SK-N-SH treated with all-trans-retinoic acid at 6 μM for 48 hours (cell line): ENCODE measurements at regions not wholly inside any gene's neighbourhood (a gene's known extent, or its start where the extent isn't known, plus 50 kb on each side); places are given as distances from the start of the nearest gene placed in this dataset.
"Not testable (repeated sequence)": the region's sequence is repeated elsewhere in the genome, so short reads cannot be mapped to it uniquely, and the experiment has no call there.

ENCODE experiments used
- ATAC-seq: fragments of 200-7000 bp; cut with Tn5 transposase; 3 replicates; pipeline ENCODE4 v1.9.1; 2020; ENCODE audit warnings: mild to moderate bottlenecking, moderate library complexity
- ARNTL ChIP-seq: fragments of 450-650 bp; formaldehyde crosslinking; IDR thresholded peaks from 2 replicates; pipeline ENCODE4 v1.5.0; 2020; ENCODE audit warnings: low read depth, mild to moderate bottlenecking, moderate library complexity, borderline replicate concordance
- BACH2 ChIP-seq: fragments of 250-450 bp; sonication (Bioruptor Pico); IDR thresholded peaks from 2 replicates; pipeline ENCODE4 v1.9.0; 2021; ENCODE audit warnings: mild to moderate bottlenecking, borderline replicate concordance
- CREB5 ChIP-seq: fragments of 250-450 bp; sonication (Bioruptor Pico); IDR thresholded peaks from 2 replicates; pipeline ENCODE4 v1.5.1; 2020; ENCODE audit warnings: low read depth, mild to moderate bottlenecking, moderate library complexity
- CSDC2 ChIP-seq: fragments of 250-450 bp; sonication (Bioruptor Pico); IDR thresholded peaks from 2 replicates; pipeline ENCODE4 v1.5.0; 2020; ENCODE audit warnings: mild to moderate bottlenecking, moderate library complexity
- CSRNP3 ChIP-seq: fragments of 250-450 bp; sonication (Bioruptor Pico); IDR thresholded peaks from 2 replicates; pipeline ENCODE4 v1.5.1; 2021; ENCODE audit warnings: mild to moderate bottlenecking, moderate library complexity
- GLIS3 ChIP-seq: fragments of 250-450 bp; sonication (Bioruptor Pico); IDR thresholded peaks from 2 replicates; pipeline ENCODE4 v1.5.0; 2020; ENCODE audit warnings: mild to moderate bottlenecking, moderate library complexity
- ISL1 ChIP-seq: fragments of 250-450 bp; sonication (Bioruptor Pico); IDR thresholded peaks from 2 replicates; pipeline ENCODE4 v2.1.2; 2022; ENCODE audit warnings: mild to moderate bottlenecking, moderate library complexity
- OSR1 ChIP-seq: fragments of 250-450 bp; sonication (Bioruptor Pico); IDR thresholded peaks from 2 replicates; pipeline ENCODE4 v1.8.0; 2022; ENCODE audit warnings: moderate library complexity, mild to moderate bottlenecking, inconsistent platforms
- PATZ1 ChIP-seq: fragments of 250-450 bp; sonication (Bioruptor Pico); IDR thresholded peaks from 2 replicates; pipeline ENCODE4 v1.8.0; 2020; ENCODE audit warnings: mild to moderate bottlenecking, moderate library complexity, borderline replicate concordance
- PPARA ChIP-seq: fragments of 250-450 bp; sonication (Bioruptor Pico); IDR thresholded peaks from 2 replicates; pipeline ENCODE4 v1.5.0; 2020; ENCODE audit warnings: mild to moderate bottlenecking, borderline replicate concordance
- RARB ChIP-seq: fragments of 250-450 bp; sonication (Bioruptor Pico); IDR thresholded peaks from 2 replicates; pipeline ENCODE4 v1.8.0; 2021; ENCODE audit warnings: mild to moderate bottlenecking, moderate library complexity
- TCF4 ChIP-seq: fragments of 250-450 bp; sonication (Bioruptor Pico); IDR thresholded peaks from 2 replicates; pipeline ENCODE4 v1.8.0; 2021; ENCODE audit warnings: mild to moderate bottlenecking, moderate library complexity, borderline replicate concordance
- TOX ChIP-seq: fragments of 250-450 bp; sonication (Bioruptor Pico); IDR thresholded peaks from 2 replicates; pipeline ENCODE4 v1.8.0; 2021; ENCODE audit warnings: mild to moderate bottlenecking, moderate library complexity, borderline replicate concordance
- ZC3H10 ChIP-seq: fragments of 250-450 bp; sonication (Bioruptor Pico); IDR thresholded peaks from 2 replicates; pipeline ENCODE4 v1.5.1; 2021; ENCODE audit warnings: mild to moderate bottlenecking, moderate library complexity
- ZNF565 ChIP-seq: fragments of 450-650 bp; formaldehyde crosslinking; conservative IDR thresholded peaks from 2 replicates; pipeline ENCODE4 v1.5.0; 2020; ENCODE audit warnings: low read depth, mild to moderate bottlenecking, moderate library complexity
- ZNF70 ChIP-seq: fragments of 450-650 bp; formaldehyde crosslinking; IDR thresholded peaks from 2 replicates; pipeline ENCODE4 v1.5.0; 2020; ENCODE audit warnings: mild to moderate bottlenecking, moderate library complexity
- TF ChIP-seq, protein P1 (sequence below): fragments of 250-450 bp; sonication (Bioruptor Pico); IDR thresholded peaks from 2 replicates; pipeline ENCODE4 v1.5.0; 2020; ENCODE audit warnings: mild to moderate bottlenecking, moderate library complexity

DNA sequence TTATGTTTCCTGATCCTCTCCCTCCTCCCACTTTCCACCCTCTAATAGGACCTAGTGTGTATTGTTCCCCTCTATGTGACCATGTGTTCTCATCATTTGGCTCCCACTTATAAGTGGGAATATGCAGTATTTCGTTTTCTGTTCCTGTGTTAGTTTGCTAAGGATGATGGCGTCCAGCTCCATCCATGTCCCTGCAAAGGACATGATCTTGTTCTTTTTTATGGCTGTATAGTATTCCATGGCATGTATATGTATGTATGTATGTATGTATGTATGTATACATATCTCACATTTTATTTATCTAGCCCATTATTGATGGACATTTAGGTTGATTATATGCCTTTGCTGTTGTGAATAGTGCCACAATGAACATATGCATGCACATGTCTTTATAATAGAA is 188.7 kb downstream of the RFPL4B start (continued):
- no peak for TF ChIP-seq PATZ1 (CRISPR knock-in tag)
- TF ChIP-seq, all 23 proteins: peak for 0

DNA sequence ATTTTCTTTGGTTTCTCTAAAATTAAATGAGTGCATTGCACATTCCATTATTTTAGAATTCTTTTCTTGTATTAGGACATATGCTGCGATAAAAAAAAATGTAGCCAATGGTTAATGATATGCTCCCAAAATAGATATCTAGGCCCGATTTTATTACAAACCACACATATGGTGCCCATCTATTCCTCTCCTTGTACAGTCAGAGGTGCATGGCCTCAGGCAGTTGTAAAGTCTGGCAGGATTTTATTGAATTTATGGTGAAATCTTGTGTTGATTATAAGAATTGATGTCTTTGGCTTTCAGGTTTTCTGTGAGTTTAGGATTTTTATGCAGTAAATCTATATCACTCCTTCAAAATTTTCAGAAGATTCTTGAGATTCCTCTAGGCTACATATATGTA is 192.2 kb downstream of the RFPL4B start:
- TF ChIP-seq CSRNP3 (no peak), TCF4 (CRISPR knock-in tag) (peak; percentile 82), ZC3H10 (no peak)
- ATAC-seq = no peak; the same call in 2 of the 3 replicates

DNA sequence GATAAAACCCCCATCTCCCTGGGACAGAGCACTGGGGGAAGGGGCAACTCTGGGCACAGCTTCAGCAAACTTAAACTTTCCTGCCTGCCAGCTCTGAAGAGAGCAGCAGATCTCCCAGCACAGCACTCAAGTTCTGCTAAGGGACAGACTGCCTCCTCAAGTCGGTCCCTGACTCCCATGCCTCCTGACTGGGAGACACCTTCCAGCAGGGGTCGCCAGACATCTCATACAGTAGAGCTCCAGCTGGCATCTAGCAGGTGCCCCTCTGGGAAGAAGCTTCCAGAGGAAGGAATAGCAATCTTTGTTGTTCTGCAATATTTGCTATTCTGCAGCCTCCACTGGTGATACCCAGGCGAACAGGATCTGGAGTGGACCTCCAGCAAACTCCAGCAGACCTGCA is 194.7 kb downstream of the RFPL4B start:
- ATAC-seq = not testable (repeated sequence)

DNA sequence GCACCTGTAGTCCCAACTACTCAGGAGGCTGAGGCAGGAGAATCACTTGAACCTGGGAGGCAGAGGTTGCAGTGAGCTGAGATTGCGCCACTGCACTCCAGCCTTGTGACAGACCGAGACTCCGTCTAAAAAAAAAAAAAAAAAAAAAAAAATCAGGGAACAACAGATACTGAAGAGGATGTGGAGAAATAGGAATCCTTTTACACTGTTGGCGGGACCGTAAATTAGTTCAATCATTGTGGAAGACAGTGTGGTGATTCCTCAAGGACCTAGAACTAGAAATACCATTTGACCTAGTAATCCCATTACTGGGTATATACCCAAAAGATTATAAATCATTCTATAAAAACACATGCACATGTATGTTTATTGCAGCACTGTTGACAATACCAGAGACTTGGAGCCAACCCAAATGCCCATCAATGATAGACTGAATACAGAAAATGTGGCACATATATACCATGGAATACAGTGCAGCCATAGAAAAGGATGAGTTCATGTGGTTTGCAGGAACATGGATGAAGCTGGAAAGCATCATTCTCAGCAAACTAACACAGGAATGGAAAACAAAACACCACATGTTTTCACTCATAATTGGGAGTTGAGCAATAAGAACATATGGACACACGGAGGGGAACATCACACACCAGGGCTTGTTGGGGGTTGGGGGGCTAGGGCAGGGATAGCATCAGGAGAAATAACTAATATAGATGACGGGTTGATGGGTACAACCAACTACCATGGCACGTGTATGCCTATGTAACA is 200.4 kb downstream of the RFPL4B start:
- not testable (repeated sequence) for ATAC-seq

DNA sequence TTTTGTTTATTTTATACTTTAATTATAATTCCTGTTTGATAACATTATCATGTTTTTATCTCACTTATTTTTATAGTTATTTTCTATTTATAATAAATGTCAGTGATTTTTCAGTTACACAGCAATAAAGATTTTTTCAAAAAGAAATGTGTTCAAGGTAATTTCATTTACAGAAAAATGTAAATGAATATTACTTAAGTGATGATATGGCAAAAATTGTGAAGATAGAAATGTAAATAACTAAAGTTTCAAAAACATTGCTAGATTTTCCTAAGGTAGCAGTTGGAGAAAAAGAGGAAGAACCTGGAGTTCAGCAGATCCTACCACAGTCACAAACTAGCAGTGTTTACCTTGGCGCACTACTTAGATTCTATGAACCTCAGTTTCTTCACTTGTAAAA is 202.6 kb downstream of the RFPL4B start:
- no peak for TF ChIP-seq RARB
- no peak for TF ChIP-seq TCF4 (CRISPR knock-in tag)
- no peak for TF ChIP-seq CREB5 (CRISPR knock-in tag)
- no peak for TF ChIP-seq ZNF70
- TF ChIP-seq BACH2 (CRISPR knock-in tag) = no peak
- ATAC-seq = no peak

GRCh38 chr6:112557435-112557834 is 210.3 kb downstream of the RFPL4B start:
- no peak for TF ChIP-seq ARNTL
- no peak for TF ChIP-seq CSRNP3
- no peak for TF ChIP-seq ZNF70
- TF ChIP-seq ZC3H10 = no peak
- no peak for ATAC-seq

DNA sequence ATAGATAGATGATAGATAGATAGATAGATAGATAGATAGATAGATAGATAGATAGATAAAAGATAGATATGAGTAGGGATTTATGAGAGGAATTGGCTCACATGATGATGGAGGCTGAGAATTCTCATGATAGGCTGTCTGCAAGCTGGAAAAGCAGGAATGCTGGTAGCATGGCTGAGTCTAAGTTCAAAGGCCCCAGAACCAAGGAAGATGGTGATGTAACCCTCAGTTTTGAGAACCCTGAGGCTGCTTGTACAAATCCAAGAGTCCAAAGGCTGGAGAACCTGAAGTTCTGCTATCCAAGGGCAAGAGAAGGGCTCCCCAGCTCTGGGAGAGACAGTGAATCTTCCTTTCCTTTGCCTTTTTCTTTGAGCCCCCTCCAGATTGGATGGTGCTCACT is 210.8 kb downstream of the RFPL4B start:
- no peak for ATAC-seq
- TF ChIP-seq TCF4 (CRISPR knock-in tag) (no peak), ZNF70 (no peak), OSR1 (no peak), CSRNP3 (no peak), BACH2 (CRISPR knock-in tag) (no peak), ISL1 (CRISPR knock-in tag) (no peak), ZNF565 (CRISPR knock-in tag) (no peak), CSDC2 (no peak), ARNTL (no peak), PATZ1 (CRISPR knock-in tag) (no peak), ZC3H10 (no peak), PPARA (CRISPR knock-in tag) (no peak), GLIS3 (CRISPR knock-in tag) (no peak), TOX (no peak)
- TF ChIP-seq, protein P1, sequence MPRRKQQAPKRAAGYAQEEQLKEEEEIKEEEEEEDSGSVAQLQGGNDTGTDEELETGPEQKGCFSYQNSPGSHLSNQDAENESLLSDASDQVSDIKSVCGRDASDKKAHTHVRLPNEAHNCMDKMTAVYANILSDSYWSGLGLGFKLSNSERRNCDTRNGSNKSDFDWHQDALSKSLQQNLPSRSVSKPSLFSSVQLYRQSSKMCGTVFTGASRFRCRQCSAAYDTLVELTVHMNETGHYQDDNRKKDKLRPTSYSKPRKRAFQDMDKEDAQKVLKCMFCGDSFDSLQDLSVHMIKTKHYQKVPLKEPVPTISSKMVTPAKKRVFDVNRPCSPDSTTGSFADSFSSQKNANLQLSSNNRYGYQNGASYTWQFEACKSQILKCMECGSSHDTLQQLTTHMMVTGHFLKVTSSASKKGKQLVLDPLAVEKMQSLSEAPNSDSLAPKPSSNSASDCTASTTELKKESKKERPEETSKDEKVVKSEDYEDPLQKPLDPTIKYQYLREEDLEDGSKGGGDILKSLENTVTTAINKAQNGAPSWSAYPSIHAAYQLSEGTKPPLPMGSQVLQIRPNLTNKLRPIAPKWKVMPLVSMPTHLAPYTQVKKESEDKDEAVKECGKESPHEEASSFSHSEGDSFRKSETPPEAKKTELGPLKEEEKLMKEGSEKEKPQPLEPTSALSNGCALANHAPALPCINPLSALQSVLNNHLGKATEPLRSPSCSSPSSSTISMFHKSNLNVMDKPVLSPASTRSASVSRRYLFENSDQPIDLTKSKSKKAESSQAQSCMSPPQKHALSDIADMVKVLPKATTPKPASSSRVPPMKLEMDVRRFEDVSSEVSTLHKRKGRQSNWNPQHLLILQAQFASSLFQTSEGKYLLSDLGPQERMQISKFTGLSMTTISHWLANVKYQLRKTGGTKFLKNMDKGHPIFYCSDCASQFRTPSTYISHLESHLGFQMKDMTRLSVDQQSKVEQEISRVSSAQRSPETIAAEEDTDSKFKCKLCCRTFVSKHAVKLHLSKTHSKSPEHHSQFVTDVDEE (CRISPR knock-in tag) = no peak
